Fibroblast of lung (primary cell): ENCODE measurements at regions not wholly inside any gene's neighbourhood (a gene's known extent, or its start where the extent isn't known, plus 50 kb on each side); places are given as distances from the start of the nearest gene placed in this dataset.

Experiments used
- DNase-seq, 2 donors: peaks; one replicate each; pipeline versions ENCODE4 v3.0.0 to v3.0.0-alpha.2; 2010; ENCODE audit warnings: low read depth in 2 of 2
- H2AFZ ChIP-seq: 2 replicates; pipeline ENCODE4 v1.5.1; 2012; ENCODE audit warnings: low read length, control low read depth, inconsistent platforms
- H3K27ac ChIP-seq: 2 replicates; pipeline ENCODE4 v1.5.1; 2011; ENCODE audit warnings: low read length, control low read depth; ENCODE audit not compliant: insufficient read depth
- H3K27me3 ChIP-seq: 2 replicates; pipeline ENCODE4 v1.5.1; 2011; ENCODE audit warnings: mild to moderate bottlenecking, low read length; ENCODE audit not compliant: control insufficient read depth, insufficient read depth
- H3K36me3 ChIP-seq: 2 replicates; pipeline ENCODE4 v1.5.1; 2011; ENCODE audit warnings: low read length; ENCODE audit not compliant: control insufficient read depth, insufficient read depth
- H3K4me1 ChIP-seq: 2 replicates; pipeline ENCODE4 v1.5.1; 2011; ENCODE audit warnings: low read length; ENCODE audit not compliant: control insufficient read depth, insufficient read depth; ENCODE audit errors: extremely low read depth
- H3K4me2 ChIP-seq: 2 replicates; pipeline ENCODE4 v1.5.1; 2011; ENCODE audit warnings: low read length, control low read depth; ENCODE audit not compliant: insufficient read depth; ENCODE audit errors: extremely low read depth
- H3K4me3 ChIP-seq, 4 experiments: fragments of 200-600 bp in 1 of 4; sonication (generic) in 1 of 4; replicated peaks in 1 of 4; 2 replicates each; pipeline ENCODE4 v1.5.1; 2011 to 2016; ENCODE audit warnings: low read length in 4 of 4, low read depth in 3 of 4, mild to moderate bottlenecking in 3 of 4, control low read depth in 2 of 4, inconsistent platforms in 1 of 4, mixed read lengths in 1 of 4; ENCODE audit not compliant: insufficient read depth in 1 of 4; ENCODE audit errors: control extremely low read depth in 1 of 4
- H3K79me2 ChIP-seq: 2 replicates; pipeline ENCODE4 v1.5.1; 2012; ENCODE audit warnings: mild to moderate bottlenecking, low read length, inconsistent platforms; ENCODE audit not compliant: control insufficient read depth, insufficient read depth
- H3K9ac ChIP-seq: 2 replicates; pipeline ENCODE4 v1.5.1; 2011; ENCODE audit warnings: mild to moderate bottlenecking, low read length, control low read depth; ENCODE audit not compliant: insufficient read depth
- H3K9me3 ChIP-seq: 2 replicates; pipeline ENCODE4 v1.5.1; 2012; ENCODE audit warnings: low read depth, low read length; ENCODE audit not compliant: control insufficient read depth, insufficient read depth
- H4K20me1 ChIP-seq: 2 replicates; pipeline ENCODE4 v1.5.1; 2011; ENCODE audit warnings: low read length; ENCODE audit not compliant: control insufficient read depth, insufficient read depth; ENCODE audit errors: extremely low read depth
- EZH2 ChIP-seq: IDR thresholded peaks from 2 replicates; pipeline ENCODE4 v1.5.1; 2012; ENCODE audit warnings: low read length, control low read depth, mild to moderate bottlenecking; ENCODE audit errors: missing control alignments
- TF ChIP-seq, protein P1 (sequence below), 2 donors: IDR thresholded peaks in 1 of 2; conservative IDR thresholded peaks in 1 of 2; 1 replicate in 1 of 2; 2 replicates in 1 of 2; pipeline ENCODE4 v1.5.1; 2011 to 2012; ENCODE audit warnings: low read length in 2 of 2, control low read depth in 1 of 2, inconsistent platforms in 1 of 2, low read depth in 1 of 2, mild to moderate bottlenecking in 1 of 2

GRCh38 chr10:2839081-2839725 is 228.1 kb upstream of the PFKP start:
- Histone ChIP-seq H2AFZ (no peak overlapping the region), H3K9ac (no peak overlapping the region), H3K4me3 (no peak overlapping the region), H3K79me2 (no peaks in the 10 kb centered on the region), H4K20me1 (no peaks in the 10 kb centered on the region), H3K27ac (no peak overlapping the region), H3K9me3 (no peaks in the 10 kb centered on the region), H3K4me2 (no peak overlapping the region), H3K4me1 (no peaks in the 10 kb centered on the region), H3K36me3 (no peaks in the 10 kb centered on the region), H3K27me3 (no peaks in the 10 kb centered on the region)
- DNase-seq: no peak
- no peak for TF ChIP-seq EZH2
- TF ChIP-seq, protein P1, sequence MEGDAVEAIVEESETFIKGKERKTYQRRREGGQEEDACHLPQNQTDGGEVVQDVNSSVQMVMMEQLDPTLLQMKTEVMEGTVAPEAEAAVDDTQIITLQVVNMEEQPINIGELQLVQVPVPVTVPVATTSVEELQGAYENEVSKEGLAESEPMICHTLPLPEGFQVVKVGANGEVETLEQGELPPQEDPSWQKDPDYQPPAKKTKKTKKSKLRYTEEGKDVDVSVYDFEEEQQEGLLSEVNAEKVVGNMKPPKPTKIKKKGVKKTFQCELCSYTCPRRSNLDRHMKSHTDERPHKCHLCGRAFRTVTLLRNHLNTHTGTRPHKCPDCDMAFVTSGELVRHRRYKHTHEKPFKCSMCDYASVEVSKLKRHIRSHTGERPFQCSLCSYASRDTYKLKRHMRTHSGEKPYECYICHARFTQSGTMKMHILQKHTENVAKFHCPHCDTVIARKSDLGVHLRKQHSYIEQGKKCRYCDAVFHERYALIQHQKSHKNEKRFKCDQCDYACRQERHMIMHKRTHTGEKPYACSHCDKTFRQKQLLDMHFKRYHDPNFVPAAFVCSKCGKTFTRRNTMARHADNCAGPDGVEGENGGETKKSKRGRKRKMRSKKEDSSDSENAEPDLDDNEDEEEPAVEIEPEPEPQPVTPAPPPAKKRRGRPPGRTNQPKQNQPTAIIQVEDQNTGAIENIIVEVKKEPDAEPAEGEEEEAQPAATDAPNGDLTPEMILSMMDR (conservative IDR thresholded peaks at IDR 0.05 in 1 of 2, IDR thresholded peaks at IDR 0.05 in 1 of 2; ENCODE audit: low read depth in 1 of 2, low read length in 2 of 2): peak in 1 of 2 donors; percentile 17

DNA sequence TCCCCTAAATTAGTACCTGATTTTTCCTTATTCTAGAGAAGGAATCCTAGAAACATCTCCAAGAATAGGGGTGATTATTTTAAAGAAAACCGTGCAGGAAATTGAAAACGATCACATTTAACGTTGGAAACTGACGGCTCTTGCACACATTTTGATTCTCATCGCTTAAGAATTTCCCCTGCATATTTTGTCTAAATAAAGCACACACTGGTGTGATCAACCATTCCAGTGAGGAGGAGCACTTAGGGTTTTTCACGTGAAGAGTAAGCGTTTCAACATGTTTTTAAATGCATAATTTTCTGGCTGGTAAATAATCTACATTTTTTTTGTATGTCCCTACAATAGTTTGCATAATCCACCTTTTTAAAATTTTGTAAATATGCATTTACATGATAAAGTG is 229.7 kb upstream of the PFKP start:
- no peak overlapping the region for H2AFZ ChIP-seq

GRCh38 chr10:2836921-2837662 is 230.3 kb upstream of the PFKP start:
- H3K27me3 ChIP-seq: no peaks in the 10 kb centered on the region
- no peaks in the 10 kb centered on the region for H3K4me1 ChIP-seq
- H3K4me3 ChIP-seq: no peak overlapping the region
- H3K79me2 ChIP-seq: no peaks in the 10 kb centered on the region
- no peaks in the 10 kb centered on the region for H3K9me3 ChIP-seq
- DNase-seq: no peak
- no peak overlapping the region for H3K9ac ChIP-seq
- no peaks in the 10 kb centered on the region for H3K36me3 ChIP-seq
- no peak overlapping the region for H2AFZ ChIP-seq
- no peak for TF ChIP-seq EZH2
- TF ChIP-seq, protein P1 (conservative IDR thresholded peaks at IDR 0.05 in 1 of 2, IDR thresholded peaks at IDR 0.05 in 1 of 2; ENCODE audit: low read depth in 1 of 2, low read length in 2 of 2): no peak
- H3K27ac ChIP-seq: no peak overlapping the region
- no peak overlapping the region for H3K4me2 ChIP-seq
- no peaks in the 10 kb centered on the region for H4K20me1 ChIP-seq

More for the DNA sequence above, 229.7 kb upstream of the PFKP start:
- Histone ChIP-seq H3K27ac (no peak overlapping the region), H3K4me1 (no peaks in the 10 kb centered on the region), H3K9ac (no peak overlapping the region), H3K4me3 (no peak overlapping the region), H3K27me3 (no peaks in the 10 kb centered on the region), H3K79me2 (no peaks in the 10 kb centered on the region), H4K20me1 (no peaks in the 10 kb centered on the region), H3K9me3 (no peaks in the 10 kb centered on the region), H3K36me3 (no peaks in the 10 kb centered on the region), H3K4me2 (no peak overlapping the region)
- DNase-seq: no peak
- TF ChIP-seq EZH2: no peak
- TF ChIP-seq, protein P1 (conservative IDR thresholded peaks at IDR 0.05 in 1 of 2, IDR thresholded peaks at IDR 0.05 in 1 of 2; ENCODE audit: low read depth in 1 of 2, low read length in 2 of 2): no peak
